ENCODE measurements at regions not wholly inside any gene's neighbourhood (a gene's known extent, or its start where the extent isn't known, plus 50 kb on each side); places are given as distances from the start of the nearest gene placed in this dataset.
"Not testable (repeated sequence)": the region's sequence is repeated elsewhere in the genome, so short reads cannot be mapped to it uniquely, and the experiment has no call there.

- TF ChIP-seq ZFX (IDR thresholded peaks at IDR 0.05; ENCODE audit: borderline replicate concordance) (no peak), CTCF (IDR thresholded peaks at IDR 0.05) (no peak)
Observed at GRCh38 chr14:106346084-106346483, 819.7 kb downstream of the TMEM121 start.

GRCh38 chr14:106346534-106347290 is 820.3 kb downstream of the TMEM121 start:
- TF ChIP-seq ZFX (IDR thresholded peaks at IDR 0.05; ENCODE audit: borderline replicate concordance) (no peak), CTCF (IDR thresholded peaks at IDR 0.05) (no peak)
- H3K27ac ChIP-seq, result no peak overlapping the region

More at GRCh38 chr14:106346084-106346483, 819.7 kb downstream of the TMEM121 start:
- H3K27ac ChIP-seq, result no peak overlapping the region

GRCh38 chr14:106347291-106347778 is 821.0 kb downstream of the TMEM121 start:
- no peak overlapping the region for H3K27ac ChIP-seq
- no peak for TF ChIP-seq CTCF (IDR thresholded peaks at IDR 0.05)
- no peak for TF ChIP-seq ZFX (IDR thresholded peaks at IDR 0.05; ENCODE audit: borderline replicate concordance)

- TF ChIP-seq ZFX (IDR thresholded peaks at IDR 0.05; ENCODE audit: borderline replicate concordance) (no peak), CTCF (IDR thresholded peaks at IDR 0.05) (no peak)
- no peak overlapping the region for H3K27ac ChIP-seq
Observed at GRCh38 chr14:106347890-106348755, 821.7 kb downstream of the TMEM121 start.

DNA sequence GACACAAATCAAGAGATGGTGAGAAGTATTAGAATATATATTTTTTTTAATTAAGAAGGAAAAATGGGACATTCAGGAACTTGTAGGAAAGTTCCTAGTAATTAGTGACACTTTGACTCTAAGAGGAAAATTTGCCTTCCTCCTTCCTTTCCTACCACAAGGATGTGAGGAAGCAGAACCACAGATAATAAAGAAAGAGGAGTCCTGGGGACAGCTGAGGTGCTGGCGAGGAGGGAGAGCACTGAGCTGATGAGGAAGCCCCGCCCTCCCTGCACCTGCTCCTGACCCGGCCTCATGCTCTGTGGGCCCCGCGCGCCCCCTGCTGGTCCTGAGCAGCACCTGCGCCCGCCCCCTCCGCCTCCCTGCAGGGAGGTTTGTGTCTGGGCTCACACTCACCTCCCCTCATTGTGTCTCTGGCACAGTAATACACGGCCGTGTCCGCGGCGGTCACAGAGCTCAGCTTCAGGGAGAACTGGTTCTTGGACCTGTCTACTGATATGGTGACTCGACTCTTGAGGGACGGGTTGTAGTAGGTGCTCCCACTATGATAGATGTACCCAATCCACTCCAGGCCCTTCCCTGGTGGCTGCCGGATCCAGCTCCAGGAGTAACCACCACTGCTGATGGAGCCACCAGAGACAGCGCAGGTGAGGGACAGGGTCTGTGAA is 822.6 kb downstream of the TMEM121 start:
- not testable (repeated sequence) for H3K27ac ChIP-seq
- TF ChIP-seq CTCF (IDR thresholded peaks at IDR 0.05), result peak; percentile 92

GRCh38 chr14:106349678-106350457 is 823.5 kb downstream of the TMEM121 start:
- not testable (repeated sequence) for H3K27ac ChIP-seq

DNA sequence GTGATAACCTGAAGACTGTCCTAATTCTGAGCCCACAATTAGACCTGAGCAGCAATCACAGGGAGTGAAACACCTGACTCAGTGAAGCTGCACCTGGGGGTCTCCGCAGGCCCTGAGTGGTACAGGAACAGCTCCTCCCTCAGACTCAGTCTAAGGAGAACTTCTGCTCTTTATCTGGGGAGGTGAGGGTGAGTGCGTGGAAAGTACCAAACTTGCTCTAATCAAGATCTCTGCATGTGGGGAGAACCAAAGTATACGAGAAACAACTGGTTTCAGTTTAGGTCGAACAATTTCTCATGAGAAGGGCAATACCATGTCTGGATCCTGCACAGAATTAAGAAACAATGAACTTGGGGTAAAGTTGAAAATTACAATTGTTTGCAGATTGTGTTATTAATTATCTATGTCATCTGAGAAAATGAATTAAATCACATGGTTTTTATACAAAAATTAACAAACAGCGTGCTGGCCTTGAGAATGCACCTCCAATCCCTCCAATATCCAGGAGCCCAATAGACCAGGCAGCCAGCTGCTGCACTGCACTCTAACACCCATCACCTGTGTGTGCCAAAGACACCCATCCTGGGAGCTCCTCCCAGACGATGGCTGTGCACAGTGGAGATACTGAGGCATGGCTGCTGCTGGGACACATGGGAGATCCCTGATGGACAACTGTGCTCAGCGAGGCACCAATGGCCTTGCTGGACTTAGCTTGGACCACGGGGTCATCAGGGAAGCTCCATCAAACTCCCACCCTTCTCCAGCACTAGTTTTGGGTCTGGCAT is 828.8 kb downstream of the TMEM121 start:
- H3K27ac ChIP-seq, result not testable (repeated sequence)

DNA sequence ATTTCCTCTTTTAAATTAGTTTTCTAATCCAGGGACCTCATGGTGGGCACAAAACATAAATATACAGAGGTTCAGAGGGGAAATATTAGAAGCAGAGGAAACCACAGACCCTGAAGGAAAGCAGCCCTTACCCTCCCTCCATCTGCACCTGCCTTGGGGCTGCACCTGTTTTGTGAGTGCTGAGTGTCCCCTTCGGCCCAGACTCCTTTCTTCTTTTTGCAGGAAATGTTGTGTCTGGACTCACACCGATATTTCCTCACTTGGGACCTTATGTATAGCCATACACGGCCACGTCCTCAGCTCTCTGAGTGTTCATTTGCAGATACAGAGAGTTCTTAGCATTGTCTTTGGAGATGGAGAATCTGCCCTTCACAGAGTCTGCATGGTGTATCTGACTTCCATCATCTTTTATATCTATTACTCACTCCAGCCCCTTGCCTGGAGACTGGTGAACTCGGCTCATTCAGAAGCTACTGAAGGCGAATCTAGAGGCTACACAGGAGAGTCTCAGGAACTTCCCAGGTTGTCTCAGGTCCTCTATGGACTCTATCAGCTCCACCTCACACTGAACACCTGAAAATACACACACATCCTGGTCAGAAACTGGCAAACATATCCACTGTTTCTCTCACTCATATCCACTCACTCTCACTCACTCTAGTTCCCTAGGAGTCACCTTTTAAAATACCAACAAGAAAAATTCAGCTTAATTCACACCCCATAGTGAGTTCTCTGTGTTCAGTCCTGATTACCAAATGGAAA is 829.7 kb downstream of the TMEM121 start:
- not testable (repeated sequence) for H3K27ac ChIP-seq

GRCh38 chr14:106356643-106356930 is 830.2 kb downstream of the TMEM121 start:
- not testable (repeated sequence) for H3K27ac ChIP-seq

All from 22Rv1 (cell line).